ENCODE measurements at regions not wholly inside any gene's neighbourhood (a gene's known extent, or its start where the extent isn't known, plus 50 kb on each side); places are given as distances from the start of the nearest gene placed in this dataset.

- Histone ChIP-seq H3K27ac (no peak overlapping the region), H3K4me1 (no peaks in the 10 kb centered on the region), H3K4me3 (no peak overlapping the region), H3K27me3 (no peaks in the 10 kb centered on the region), H3K9me3 (no peaks in the 10 kb centered on the region), H3K36me3 (no peaks in the 10 kb centered on the region)
- no peak for ATAC-seq (ENCODE audit: low FRiP score in 2 of 2)
- DNase-seq = no peak
- WGBS, 2 donors = 90 to 93% methylated on average over 2 of the region's 2 CpGs
- TF ChIP-seq POLR2A (IDR thresholded peaks at IDR 0.05) = no peak
- TF ChIP-seq CTCF (IDR thresholded peaks at IDR 0.05) = no peak
- TF ChIP-seq POLR2AphosphoS5 (IDR thresholded peaks at IDR 0.05) = no peak
- TF ChIP-seq EP300 (IDR thresholded peaks at IDR 0.05) = no peak
These were observed 110.2 kb downstream of the FZD1 start for GRCh38 chr7:91374321-91374989.

GRCh38 chr7:91375378-91375777 is 111.1 kb downstream of the FZD1 start:
- Histone ChIP-seq H3K27me3 (no peaks in the 10 kb centered on the region), H3K4me1 (no peaks in the 10 kb centered on the region), H3K9me3 (no peaks in the 10 kb centered on the region), H3K36me3 (no peaks in the 10 kb centered on the region), H3K27ac (no peak overlapping the region), H3K4me3 (no peak overlapping the region)
- ATAC-seq (ENCODE audit: low FRiP score in 2 of 2) (no peak), DNase-seq (no peak)
- TF ChIP-seq POLR2A (IDR thresholded peaks at IDR 0.05) = no peak
- TF ChIP-seq CTCF (IDR thresholded peaks at IDR 0.05) = no peak
- TF ChIP-seq POLR2AphosphoS5 (IDR thresholded peaks at IDR 0.05) = no peak
- TF ChIP-seq EP300 (IDR thresholded peaks at IDR 0.05) = no peak
- 92 to 100% methylated on average over 2 of the region's 2 CpGs for WGBS, 2 donors

GRCh38 chr7:91378131-91378530 is 113.9 kb downstream of the FZD1 start:
- no peak for TF ChIP-seq CTCF (IDR thresholded peaks at IDR 0.05)
- TF ChIP-seq EP300 (IDR thresholded peaks at IDR 0.05) = no peak
- no peak for TF ChIP-seq POLR2AphosphoS5 (IDR thresholded peaks at IDR 0.05)
- TF ChIP-seq POLR2A (IDR thresholded peaks at IDR 0.05) = no peak
- ATAC-seq (ENCODE audit: low FRiP score in 2 of 2) (no peak), DNase-seq (no peak)
- H3K9me3 ChIP-seq = no peaks in the 10 kb centered on the region
- no peaks in the 10 kb centered on the region for H3K4me1 ChIP-seq
- no peak overlapping the region for H3K4me3 ChIP-seq
- H3K36me3 ChIP-seq = no peaks in the 10 kb centered on the region
- no peak overlapping the region for H3K27ac ChIP-seq
- no peaks in the 10 kb centered on the region for H3K27me3 ChIP-seq
- 95 to 96% methylated on average over 2 of the region's 2 CpGs for WGBS, 2 donors

- Histone ChIP-seq H3K27me3 (no peaks in the 10 kb centered on the region), H3K36me3 (no peaks in the 10 kb centered on the region), H3K27ac (no peak overlapping the region), H3K4me1 (no peaks in the 10 kb centered on the region), H3K4me3 (no peak overlapping the region), H3K9me3 (no peaks in the 10 kb centered on the region)
- TF ChIP-seq EP300 (IDR thresholded peaks at IDR 0.05) = no peak
- no peak for TF ChIP-seq POLR2AphosphoS5 (IDR thresholded peaks at IDR 0.05)
- TF ChIP-seq CTCF (IDR thresholded peaks at IDR 0.05) = no peak
- TF ChIP-seq POLR2A (IDR thresholded peaks at IDR 0.05) = no peak
- 74 to 80% methylated on average over 2 of the region's 2 CpGs for WGBS, 2 donors
- ATAC-seq (ENCODE audit: low FRiP score in 2 of 2) (no peak), DNase-seq (no peak)
These were observed 115.0 kb downstream of the FZD1 start for GRCh38 chr7:91379236-91379635.

GRCh38 chr7:91379991-91380390 is 115.8 kb downstream of the FZD1 start:
- H3K27me3 ChIP-seq = no peaks in the 10 kb centered on the region
- no peaks in the 10 kb centered on the region for H3K36me3 ChIP-seq
- no peak overlapping the region for H3K27ac ChIP-seq
- 54 to 60% methylated on average over 2 of the region's 2 CpGs for WGBS, 2 donors
- no peaks in the 10 kb centered on the region for H3K4me1 ChIP-seq
- H3K4me3 ChIP-seq = no peak overlapping the region
- ATAC-seq (ENCODE audit: low FRiP score in 2 of 2) = no peak
- no peaks in the 10 kb centered on the region for H3K9me3 ChIP-seq
- no peak for DNase-seq
- no peak for TF ChIP-seq POLR2A (IDR thresholded peaks at IDR 0.05)
